ENCODE measurements at regions not wholly inside any gene's neighbourhood (a gene's known extent, or its start where the extent isn't known, plus 50 kb on each side); places are given as distances from the start of the nearest gene placed in this dataset.

DNA sequence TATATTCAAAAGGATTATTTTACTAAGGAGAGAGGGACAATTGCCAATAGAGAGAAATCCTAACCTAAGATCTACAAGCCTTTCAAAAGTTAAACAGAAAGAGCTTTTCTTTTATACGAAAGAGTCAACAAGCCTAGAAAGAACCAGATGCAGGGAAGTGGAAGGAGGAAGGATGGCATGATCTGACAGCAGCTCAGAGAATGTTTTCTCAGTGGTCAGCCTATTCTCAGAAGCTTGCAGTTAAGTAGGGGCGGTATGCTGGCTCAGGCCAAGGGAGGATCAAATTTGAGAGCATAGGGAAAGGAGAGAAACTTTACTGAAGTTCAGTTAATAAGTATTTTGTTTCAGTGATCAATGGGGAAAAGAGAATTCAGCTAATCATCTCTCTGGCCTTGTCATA is 88.0 kb upstream of the FTMT start:
- TF ChIP-seq, protein P1, sequence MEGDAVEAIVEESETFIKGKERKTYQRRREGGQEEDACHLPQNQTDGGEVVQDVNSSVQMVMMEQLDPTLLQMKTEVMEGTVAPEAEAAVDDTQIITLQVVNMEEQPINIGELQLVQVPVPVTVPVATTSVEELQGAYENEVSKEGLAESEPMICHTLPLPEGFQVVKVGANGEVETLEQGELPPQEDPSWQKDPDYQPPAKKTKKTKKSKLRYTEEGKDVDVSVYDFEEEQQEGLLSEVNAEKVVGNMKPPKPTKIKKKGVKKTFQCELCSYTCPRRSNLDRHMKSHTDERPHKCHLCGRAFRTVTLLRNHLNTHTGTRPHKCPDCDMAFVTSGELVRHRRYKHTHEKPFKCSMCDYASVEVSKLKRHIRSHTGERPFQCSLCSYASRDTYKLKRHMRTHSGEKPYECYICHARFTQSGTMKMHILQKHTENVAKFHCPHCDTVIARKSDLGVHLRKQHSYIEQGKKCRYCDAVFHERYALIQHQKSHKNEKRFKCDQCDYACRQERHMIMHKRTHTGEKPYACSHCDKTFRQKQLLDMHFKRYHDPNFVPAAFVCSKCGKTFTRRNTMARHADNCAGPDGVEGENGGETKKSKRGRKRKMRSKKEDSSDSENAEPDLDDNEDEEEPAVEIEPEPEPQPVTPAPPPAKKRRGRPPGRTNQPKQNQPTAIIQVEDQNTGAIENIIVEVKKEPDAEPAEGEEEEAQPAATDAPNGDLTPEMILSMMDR (IDR thresholded peaks at IDR 0.05; ENCODE audit: borderline replicate concordance, extremely low read depth, low read length, poor library complexity, severe bottlenecking): no peak
- no peak for TF ChIP-seq EZH2 (IDR thresholded peaks at IDR 0.05; ENCODE audit: borderline replicate concordance, low read depth, low read length, severe bottlenecking)
